PC-3 (cell line): ENCODE measurements at regions not wholly inside any gene's neighbourhood (a gene's known extent, or its start where the extent isn't known, plus 50 kb on each side); places are given as distances from the start of the nearest gene placed in this dataset.

Experiments used
- CTCF ChIP-seq: fragments of 300-600 bp; sonication (generic); conservative IDR thresholded peaks from 2 replicates; pipeline ENCODE4 v1.5.1; 2017; ENCODE audit warnings: antibody characterized with exemption, low read depth, mild to moderate bottlenecking, low read length
- EZH2 ChIP-seq: fragments of 300-600 bp; sonication (generic); IDR thresholded peaks from one replicate; pipeline ENCODE4 v1.6.1; 2017; ENCODE audit warnings: antibody characterized with exemption, mild to moderate bottlenecking, low read length; ENCODE audit not compliant: unreplicated experiment
- EZH2phosphoT487 ChIP-seq: fragments of 300-600 bp; sonication (generic); IDR thresholded peaks from 2 replicates; pipeline ENCODE4 v1.6.1; 2018; ENCODE audit warnings: mild to moderate bottlenecking, antibody characterized with exemption, low read length, borderline replicate concordance

- TF ChIP-seq CTCF (no peak), EZH2 (no peak), EZH2phosphoT487 (no peak)
Measured at GRCh38 chr1:30242722-30243457, 480.5 kb downstream of the MATN1 start.
